ENCODE measurements at regions not wholly inside any gene's neighbourhood (a gene's known extent, or its start where the extent isn't known, plus 50 kb on each side); places are given as distances from the start of the nearest gene placed in this dataset.

DNA sequence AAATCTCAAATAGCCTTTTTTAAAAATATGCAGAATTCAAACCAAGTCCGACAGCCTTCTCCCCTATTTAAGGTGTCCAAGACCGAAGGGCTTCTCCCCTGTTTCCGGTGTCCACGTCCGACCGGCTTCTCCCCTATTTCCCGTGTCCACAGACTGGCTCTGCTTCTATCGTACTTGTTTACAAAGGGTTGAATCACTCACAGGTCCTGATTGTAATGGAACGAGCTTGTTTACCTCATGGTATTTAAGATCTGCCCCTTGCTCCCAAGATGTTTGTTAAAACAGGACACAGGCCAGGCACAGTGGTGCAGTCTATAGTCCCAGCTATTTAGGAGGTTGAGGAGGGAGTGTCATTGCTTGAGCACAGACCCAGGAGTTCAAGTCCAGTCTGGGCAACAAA, 90.4 kb upstream of the ROBO2 start:
- TF ChIP-seq EP300 (IDR thresholded peaks at IDR 0.05) (no peak), CTCF (IDR thresholded peaks at IDR 0.05) (no peak)

Measured in ovary (tissue), 3 donors.